ENCODE measurements at regions not wholly inside any gene's neighbourhood (a gene's known extent, or its start where the extent isn't known, plus 50 kb on each side); places are given as distances from the start of the nearest gene placed in this dataset.
A peak's percentile ranks its signal among the peaks of the same experiment; 100 is the strongest.

DNA sequence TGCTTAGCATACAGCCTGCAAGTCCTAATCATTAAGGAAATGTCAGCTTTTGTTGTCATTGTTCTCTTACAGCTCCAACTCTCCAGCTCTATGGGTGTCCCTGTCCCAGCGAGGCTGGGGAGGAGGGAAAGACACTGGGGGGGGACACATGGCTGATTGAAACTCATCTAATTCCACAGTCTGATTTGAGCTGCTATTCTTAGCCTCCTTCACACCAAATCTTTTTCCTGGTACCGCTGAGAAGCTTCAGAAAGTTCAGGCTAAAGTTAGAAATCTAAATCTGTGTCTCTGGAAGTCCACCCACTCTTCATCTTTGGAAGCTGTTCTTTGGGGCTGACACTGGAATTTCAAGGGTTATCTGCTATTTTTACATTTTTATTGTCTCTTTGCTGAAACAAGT is 61.3 kb upstream of the RASGRP1 start:
- H3K36me3 ChIP-seq = no peaks in the 10 kb centered on the region
- H3K27ac ChIP-seq = no peak overlapping the region
- 63 to 71% methylated on average over 2 of the region's 2 CpGs for WGBS, 2 donors
- DNase-seq = no peak
- no peak for ATAC-seq (ENCODE audit: low FRiP score in 2 of 2)
- no peaks in the 10 kb centered on the region for H3K27me3 ChIP-seq
- H3K4me3 ChIP-seq = no peak overlapping the region
- TF ChIP-seq CTCF (IDR thresholded peaks at IDR 0.05) (no peak), POLR2A (IDR thresholded peaks at IDR 0.05) (no peak), EP300 (IDR thresholded peaks at IDR 0.05) (no peak), POLR2AphosphoS5 (IDR thresholded peaks at IDR 0.05) (no peak)
- H3K9me3 ChIP-seq = no peaks in the 10 kb centered on the region
- peaks cover 0 to 15% (median 0%) of the 10 kb centered on the region in 4 donors for H3K4me1 ChIP-seq

- 54 to 61% methylated on average over 4 of the region's 4 CpGs for WGBS, 2 donors
Measured at GRCh38 chr15:38626443-38627050, 61.9 kb upstream of the RASGRP1 start.

DNA sequence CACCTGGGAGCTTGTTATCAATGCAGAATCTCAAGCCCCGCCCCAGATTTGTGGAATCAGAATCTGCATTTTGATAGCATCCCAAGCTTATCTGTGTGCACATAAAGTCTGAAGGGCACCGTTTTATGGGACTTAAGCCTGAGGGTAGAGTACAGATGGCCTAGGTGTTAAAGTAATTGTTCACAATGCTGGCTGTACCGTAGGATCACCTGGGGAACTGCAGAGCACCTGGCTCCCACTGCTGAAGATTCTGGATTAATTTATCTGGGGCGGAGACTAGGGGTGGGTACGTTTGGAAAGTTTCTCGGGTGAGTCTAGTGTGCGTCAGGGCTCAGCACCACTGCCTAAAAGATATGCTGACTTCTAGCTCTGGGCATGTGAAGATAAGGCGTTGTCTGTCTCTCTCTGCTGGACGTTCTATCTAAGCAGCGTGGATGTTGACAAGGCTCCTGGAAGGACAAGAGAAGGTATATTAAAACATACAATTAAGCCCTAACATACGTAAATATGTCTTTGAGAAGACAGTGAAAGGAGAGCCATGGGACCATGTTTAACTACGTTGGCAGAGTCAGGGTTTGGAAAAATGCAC is 63.2 kb upstream of the RASGRP1 start:
- H3K4me3 ChIP-seq = no peak overlapping the region
- ATAC-seq (ENCODE audit: low FRiP score in 2 of 2) (no peak), DNase-seq (no peak)
- WGBS, 2 donors = 83 to 89% methylated on average over 12 of the region's 12 CpGs
- H3K27ac ChIP-seq = no peak overlapping the region
- H3K4me1 ChIP-seq = peaks cover 0 to 15% (median 0%) of the 10 kb centered on the region in 4 donors
- TF ChIP-seq POLR2AphosphoS5 (IDR thresholded peaks at IDR 0.05) = no peak
- no peak for TF ChIP-seq EP300 (IDR thresholded peaks at IDR 0.05)
- TF ChIP-seq POLR2A (IDR thresholded peaks at IDR 0.05) = no peak
- no peak for TF ChIP-seq CTCF (IDR thresholded peaks at IDR 0.05)
- H3K27me3 ChIP-seq = no peaks in the 10 kb centered on the region
- no peaks in the 10 kb centered on the region for H3K9me3 ChIP-seq
- no peaks in the 10 kb centered on the region for H3K36me3 ChIP-seq

More at GRCh38 chr15:38626443-38627050, 61.9 kb upstream of the RASGRP1 start:
- Histone ChIP-seq H3K27me3 (no peaks in the 10 kb centered on the region), H3K4me1 (peaks cover 0 to 15% (median 0%) of the 10 kb centered on the region in 4 donors), H3K4me3 (no peak overlapping the region), H3K9me3 (no peaks in the 10 kb centered on the region), H3K27ac (no peak overlapping the region), H3K36me3 (no peaks in the 10 kb centered on the region)
- TF ChIP-seq CTCF (IDR thresholded peaks at IDR 0.05) (no peak), POLR2AphosphoS5 (IDR thresholded peaks at IDR 0.05) (no peak), EP300 (IDR thresholded peaks at IDR 0.05) (no peak), POLR2A (IDR thresholded peaks at IDR 0.05) (no peak)
- DNase-seq = no peak
- peak in 1 of 2 donors; percentile 49 for ATAC-seq (ENCODE audit: low FRiP score in 2 of 2)

DNA sequence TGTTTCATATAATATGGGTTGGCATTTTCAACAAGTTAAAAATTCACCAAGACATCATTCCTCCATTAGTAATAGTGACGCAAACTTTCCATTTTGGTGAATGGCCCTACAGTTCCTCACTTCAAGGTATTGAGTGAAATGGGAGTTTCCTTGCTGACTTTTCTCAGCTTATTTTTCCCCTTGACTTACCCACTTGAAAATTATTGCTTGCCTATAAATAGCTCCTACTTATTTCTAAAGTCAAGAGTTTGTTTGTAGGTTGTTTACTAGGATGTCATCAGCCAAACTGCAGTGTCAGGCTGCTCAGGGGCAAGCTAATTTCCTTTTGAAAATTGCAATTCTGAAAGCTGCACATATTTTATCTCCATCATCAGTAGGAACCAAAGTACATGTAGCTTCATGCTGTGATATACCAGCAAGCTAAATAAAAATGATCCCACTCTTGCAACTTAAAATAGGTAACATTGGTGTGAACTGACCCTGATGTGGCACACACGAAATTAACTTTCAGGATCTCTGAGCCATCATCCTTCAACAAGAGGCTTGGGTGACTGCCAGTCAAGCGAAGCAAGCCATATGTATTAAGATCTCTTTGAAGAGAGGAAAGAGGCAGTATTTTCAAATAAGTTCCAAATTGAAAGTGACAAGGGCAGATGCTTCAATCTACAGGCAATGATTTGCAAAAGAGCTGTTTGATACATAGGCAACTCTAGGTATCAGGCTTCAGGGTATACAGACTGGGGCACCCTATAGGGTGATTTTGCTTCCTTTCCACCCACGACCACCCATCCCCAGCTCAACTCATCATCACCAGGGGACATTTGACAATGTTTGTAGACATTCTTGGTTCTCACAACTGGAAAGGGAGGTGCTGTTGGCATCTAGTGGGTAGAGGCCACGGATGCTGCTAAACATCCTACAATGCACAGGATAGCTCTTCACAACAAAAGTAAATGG is 66.8 kb upstream of the RASGRP1 start:
- no peak for ATAC-seq (ENCODE audit: low FRiP score in 2 of 2)
- H3K36me3 ChIP-seq = no peaks in the 10 kb centered on the region
- H3K27me3 ChIP-seq = no peaks in the 10 kb centered on the region
- TF ChIP-seq CTCF (IDR thresholded peaks at IDR 0.05) = no peak
- TF ChIP-seq EP300 (IDR thresholded peaks at IDR 0.05) = no peak
- no peak for TF ChIP-seq POLR2AphosphoS5 (IDR thresholded peaks at IDR 0.05)
- TF ChIP-seq POLR2A (IDR thresholded peaks at IDR 0.05) = no peak
- no peaks in the 10 kb centered on the region for H3K9me3 ChIP-seq
- H3K4me3 ChIP-seq = no peak overlapping the region
- H3K4me1 ChIP-seq = peaks cover 0 to under 1% (median 0%) of the 10 kb centered on the region in 4 donors
- no peak overlapping the region for H3K27ac ChIP-seq
- no peak for DNase-seq
- 87 to 88% methylated on average over 5 of the region's 5 CpGs for WGBS, 2 donors
